Transverse colon (tissue), 4 donors: ENCODE measurements at regions not wholly inside any gene's neighbourhood (a gene's known extent, or its start where the extent isn't known, plus 50 kb on each side); places are given as distances from the start of the nearest gene placed in this dataset.

Source experiments
- DNase-seq: peaks from one replicate; pipeline ENCODE4 v3.0.0-alpha.2; 2019
- H3K27ac ChIP-seq, 4 donors: fragments of 200-600 bp; sonication (generic); 2 replicates each; pipeline ENCODE4 v1.5.1; 2016 to 2018; ENCODE audit warnings: inconsistent platforms in 4 of 4
- H3K27me3 ChIP-seq: fragments of 200-600 bp; sonication (generic); 2 replicates; pipeline ENCODE4 v1.5.1; 2017; ENCODE audit warnings: inconsistent platforms
- H3K36me3 ChIP-seq, 4 donors: fragments of 200-600 bp; sonication (generic); 2 replicates each; pipeline ENCODE4 v1.5.1; 2017 to 2019; ENCODE audit warnings: inconsistent platforms in 4 of 4
- H3K4me1 ChIP-seq, 4 donors: fragments of 200-600 bp; sonication (generic); 2 replicates each; pipeline ENCODE4 v1.5.1; 2017 to 2020; ENCODE audit warnings: inconsistent platforms in 4 of 4
- H3K4me3 ChIP-seq, 4 donors: fragments of 200-600 bp; sonication (generic); 1 replicate in 1 of 4; 2 replicates in 3 of 4; pipeline versions ENCODE4 v1.5.1 to v1.6.1; 2017 to 2019; ENCODE audit warnings: inconsistent platforms in 4 of 4
- H3K9me3 ChIP-seq, 2 donors: fragments of 200-600 bp; sonication (generic); 2 replicates each; pipeline ENCODE4 v1.5.1; 2017 to 2019; ENCODE audit warnings: inconsistent platforms in 2 of 2
- EP300 ChIP-seq: sonication (generic); formaldehyde crosslinking; IDR thresholded peaks from one replicate; pipeline ENCODE4 v1.6.1; 2017; ENCODE audit warnings: antibody characterized with exemption, low read depth
- POLR2A ChIP-seq: fragments of 450-650 bp; IDR thresholded peaks from one replicate; pipeline ENCODE4 v1.6.1; 2016; ENCODE audit warnings: antibody characterized with exemption, mild to moderate bottlenecking, moderate library complexity
- POLR2AphosphoS5 ChIP-seq, 3 donors: sonication (generic); formaldehyde crosslinking; IDR thresholded peaks; one replicate each; pipeline ENCODE4 v1.6.1; 2016; ENCODE audit warnings: antibody characterized with exemption in 3 of 3
- WGBS, 2 donors: methylation state at CpG; one replicate each; pipeline ENCODE4 v1.1.5; 2018; ENCODE audit warnings: low coverage in 1 of 2; 5-methylcytosine and 5-hydroxymethylcytosine counted together
- in situ Hi-C, 4 donors: fragments of 200-750 bp; cut with MboI; loops; one replicate each; pipeline versions ENCODE4 v1.15.0 to v1.15.1; 2017; ENCODE audit warnings: low sequenced_read_pairs in 3 of 4, low pct_ligation_motif_present in 1 of 4, low pct_unique_long_range_greater_than_20kb in 1 of 4
- intact Hi-C: fragments of 100-400 bp; cut with DNase I; formaldehyde crosslinking; loops from one replicate; pipeline ENCODE4 v1.15.1; 2023; ENCODE audit warnings: low total_unique reads
- TF ChIP-seq, protein P1 (sequence below), 5 experiments: fragments of 200-600 bp in 3 of 5; fragments of 450-650 bp in 2 of 5; sonication (generic) in 3 of 5; IDR thresholded peaks; 1 replicate in 2 of 5; 2 replicates in 3 of 5; pipeline ENCODE4 v1.5.1; 2016 to 2017; ENCODE audit warnings: antibody characterized with exemption in 5 of 5, inconsistent platforms in 3 of 5, mild to moderate bottlenecking in 2 of 5, moderate library complexity in 1 of 5

- Histone ChIP-seq H3K9me3 (no peaks in the 10 kb centered on the region), H3K4me3 (no peak overlapping the region), H3K36me3 (no peaks in the 10 kb centered on the region), H3K27ac (no peak overlapping the region), H3K4me1 (no peaks in the 10 kb centered on the region), H3K27me3 (no peaks in the 10 kb centered on the region)
- no peak for TF ChIP-seq POLR2AphosphoS5 (IDR thresholded peaks at IDR 0.05)
- no peak for TF ChIP-seq POLR2A
- TF ChIP-seq, protein P1, sequence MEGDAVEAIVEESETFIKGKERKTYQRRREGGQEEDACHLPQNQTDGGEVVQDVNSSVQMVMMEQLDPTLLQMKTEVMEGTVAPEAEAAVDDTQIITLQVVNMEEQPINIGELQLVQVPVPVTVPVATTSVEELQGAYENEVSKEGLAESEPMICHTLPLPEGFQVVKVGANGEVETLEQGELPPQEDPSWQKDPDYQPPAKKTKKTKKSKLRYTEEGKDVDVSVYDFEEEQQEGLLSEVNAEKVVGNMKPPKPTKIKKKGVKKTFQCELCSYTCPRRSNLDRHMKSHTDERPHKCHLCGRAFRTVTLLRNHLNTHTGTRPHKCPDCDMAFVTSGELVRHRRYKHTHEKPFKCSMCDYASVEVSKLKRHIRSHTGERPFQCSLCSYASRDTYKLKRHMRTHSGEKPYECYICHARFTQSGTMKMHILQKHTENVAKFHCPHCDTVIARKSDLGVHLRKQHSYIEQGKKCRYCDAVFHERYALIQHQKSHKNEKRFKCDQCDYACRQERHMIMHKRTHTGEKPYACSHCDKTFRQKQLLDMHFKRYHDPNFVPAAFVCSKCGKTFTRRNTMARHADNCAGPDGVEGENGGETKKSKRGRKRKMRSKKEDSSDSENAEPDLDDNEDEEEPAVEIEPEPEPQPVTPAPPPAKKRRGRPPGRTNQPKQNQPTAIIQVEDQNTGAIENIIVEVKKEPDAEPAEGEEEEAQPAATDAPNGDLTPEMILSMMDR (IDR thresholded peaks at IDR 0.05): no peak
- TF ChIP-seq EP300: no peak
- no peak for DNase-seq
- in situ Hi-C loops: no loop called here
- intact Hi-C loops: no loop called here
- 42% methylated on average over 2 of the region's 2 CpGs; no CpG with 5 or more reads in 1 of the 2 donors for WGBS, 2 donors
These were observed 236.5 kb downstream of the MAGEB17 start for GRCh38 chrX:16403808-16404207.

GRCh38 chrX:16416588-16416987 is 233.4 kb upstream of the S100G start:
- Histone ChIP-seq H3K9me3 (no peaks in the 10 kb centered on the region), H3K4me1 (no peaks in the 10 kb centered on the region), H3K4me3 (no peak overlapping the region), H3K27me3 (no peaks in the 10 kb centered on the region), H3K36me3 (no peaks in the 10 kb centered on the region), H3K27ac (no peak overlapping the region)
- no peak for DNase-seq
- in situ Hi-C loops: no loop called here
- intact Hi-C loops: no loop called here
- TF ChIP-seq POLR2A: no peak
- no peak for TF ChIP-seq POLR2AphosphoS5 (IDR thresholded peaks at IDR 0.05)
- TF ChIP-seq EP300: no peak
- TF ChIP-seq, protein P1 (IDR thresholded peaks at IDR 0.05): no peak
- WGBS, 2 donors: 71% methylated on average over 1 of the region's 1 CpG; no CpG with 5 or more reads in 1 of the 2 donors

- TF ChIP-seq, protein P1 (IDR thresholded peaks at IDR 0.05): no peak
- TF ChIP-seq POLR2AphosphoS5 (IDR thresholded peaks at IDR 0.05) (no peak), EP300 (no peak), POLR2A (no peak)
- no peak for DNase-seq
- Histone ChIP-seq H3K9me3 (no peaks in the 10 kb centered on the region), H3K27ac (no peak overlapping the region), H3K4me1 (no peaks in the 10 kb centered on the region), H3K27me3 (no peaks in the 10 kb centered on the region), H3K4me3 (no peak overlapping the region), H3K36me3 (no peaks in the 10 kb centered on the region)
- intact Hi-C loops: no loop called here
- in situ Hi-C loops: no loop called here
These were observed 231.3 kb upstream of the S100G start for GRCh38 chrX:16418650-16419049.

DNA sequence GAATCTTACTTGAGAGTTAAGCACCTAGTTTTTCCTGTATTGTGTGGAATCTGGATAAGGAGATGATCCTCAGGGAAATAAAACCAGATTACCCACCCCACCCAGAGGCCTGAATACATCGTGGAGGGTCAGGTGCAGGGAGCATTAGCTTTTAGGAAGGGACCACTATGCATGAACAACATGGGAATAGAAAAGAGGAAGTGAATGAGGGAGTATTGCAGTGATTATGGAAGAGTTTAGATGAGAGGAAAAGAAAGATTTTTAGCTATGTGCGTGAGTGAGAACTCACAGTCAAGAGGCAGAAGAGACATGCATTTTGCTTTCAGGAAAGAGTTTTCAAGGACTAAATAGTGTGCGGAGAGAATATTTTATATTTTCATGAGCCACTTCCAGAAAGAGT is 222.3 kb upstream of the S100G start:
- Histone ChIP-seq H3K27me3 (no peaks in the 10 kb centered on the region), H3K36me3 (no peaks in the 10 kb centered on the region), H3K9me3 (no peaks in the 10 kb centered on the region), H3K4me3 (no peak overlapping the region), H3K27ac (no peak overlapping the region), H3K4me1 (no peaks in the 10 kb centered on the region)
- 73% methylated on average over 3 of the region's 3 CpGs; no CpG with 5 or more reads in 1 of the 2 donors for WGBS, 2 donors
- no peak for DNase-seq
- in situ Hi-C loops: loop anchor here (25.0 kb wide), 3 partner anchors 235 to 615 kb away; partner anchors contain the start of gene S100G (in 2 of the 4)
- TF ChIP-seq EP300: no peak
- TF ChIP-seq, protein P1 (IDR thresholded peaks at IDR 0.05): no peak
- no peak for TF ChIP-seq POLR2AphosphoS5 (IDR thresholded peaks at IDR 0.05)
- TF ChIP-seq POLR2A: no peak
- intact Hi-C loops: loop anchor here (10.0 kb wide), 1 partner anchor 727 kb away; no protein-coding TSS in a partner anchor
